Testis (tissue), 2 donors: ENCODE measurements at regions not wholly inside any gene's neighbourhood (a gene's known extent, or its start where the extent isn't known, plus 50 kb on each side); places are given as distances from the start of the nearest gene placed in this dataset.

Source experiments
- DNase-seq: peaks from one replicate; pipeline ENCODE4 v3.0.0-alpha.2; 2019
- H3K27ac ChIP-seq, 2 donors: fragments of 200-600 bp; sonication (generic); one replicate each; pipeline ENCODE4 v1.5.1; 2019
- H3K27me3 ChIP-seq: fragments of 200-600 bp; sonication (generic); one replicate; pipeline ENCODE4 v1.5.1; 2019
- H3K36me3 ChIP-seq: fragments of 200-600 bp; sonication (generic); one replicate; pipeline ENCODE4 v1.5.1; 2017; ENCODE audit warnings: low read depth; ENCODE audit errors: missing control alignments
- H3K4me1 ChIP-seq: fragments of 200-600 bp; sonication (generic); one replicate; pipeline ENCODE4 v1.5.1; 2019
- H3K4me3 ChIP-seq, 2 donors: fragments of 200-600 bp; sonication (generic); one replicate each; pipeline ENCODE4 v1.5.1; 2017 to 2019
- H3K9me3 ChIP-seq: fragments of 200-600 bp; sonication (generic); one replicate; pipeline ENCODE4 v1.5.1; 2017
- POLR2A ChIP-seq: fragments of 450-650 bp; IDR thresholded peaks from one replicate; pipeline ENCODE4 v1.6.1; 2017; ENCODE audit warnings: antibody characterized with exemption, mild to moderate bottlenecking, moderate library complexity
- WGBS, 2 donors: methylation state at CpG; one replicate each; pipeline ENCODE4 v1.1.5; 2018; 5-methylcytosine and 5-hydroxymethylcytosine counted together
- intact Hi-C: fragments of 100-400 bp; cut with DNase I; formaldehyde crosslinking; loops from one replicate; pipeline ENCODE4 v1.15.1; 2023; ENCODE audit warnings: low total_unique reads
- TF ChIP-seq, protein P1 (sequence below), 3 experiments: fragments of 450-650 bp in 2 of 3; fragments of 200-600 bp in 1 of 3; sonication (generic) in 1 of 3; IDR thresholded peaks; one replicate each; pipeline ENCODE4 v1.5.1; 2016 to 2019; ENCODE audit warnings: antibody characterized with exemption in 3 of 3, mild to moderate bottlenecking in 2 of 3, moderate library complexity in 1 of 3

DNA sequence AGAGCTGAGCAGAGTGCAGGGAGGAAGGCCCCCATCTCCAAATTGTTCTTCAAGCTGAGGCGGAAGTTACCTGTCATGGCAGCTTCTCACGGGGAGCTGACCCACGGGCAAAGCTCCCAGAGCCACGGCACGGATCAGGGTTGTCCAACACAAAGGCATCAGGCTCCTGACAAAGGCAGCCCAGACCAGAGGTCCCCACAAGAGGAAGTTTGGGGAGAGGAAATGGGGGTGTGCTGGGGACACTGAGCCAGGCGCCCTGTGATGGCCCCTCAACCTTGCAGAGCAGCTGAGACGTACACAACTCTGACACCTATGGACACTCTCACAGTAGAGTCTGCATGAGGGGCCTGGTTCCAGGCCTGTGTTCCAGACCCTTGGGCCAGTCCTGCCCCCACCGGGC lies 95.6 kb downstream of the CTTN start:
- Histone ChIP-seq H3K9me3 (no peaks in the 10 kb centered on the region), H3K36me3 (no peaks in the 10 kb centered on the region), H3K27me3 (no peaks in the 10 kb centered on the region), H3K4me3 (no peak overlapping the region), H3K4me1 (no peaks in the 10 kb centered on the region), H3K27ac (no peak overlapping the region)
- intact Hi-C loops: no loop called here
- DNase-seq: no peak
- WGBS, 2 donors: 89 to 90% methylated on average over 6 to 8 of the region's 8 CpGs
- TF ChIP-seq POLR2A: no peak
- TF ChIP-seq, protein P1, sequence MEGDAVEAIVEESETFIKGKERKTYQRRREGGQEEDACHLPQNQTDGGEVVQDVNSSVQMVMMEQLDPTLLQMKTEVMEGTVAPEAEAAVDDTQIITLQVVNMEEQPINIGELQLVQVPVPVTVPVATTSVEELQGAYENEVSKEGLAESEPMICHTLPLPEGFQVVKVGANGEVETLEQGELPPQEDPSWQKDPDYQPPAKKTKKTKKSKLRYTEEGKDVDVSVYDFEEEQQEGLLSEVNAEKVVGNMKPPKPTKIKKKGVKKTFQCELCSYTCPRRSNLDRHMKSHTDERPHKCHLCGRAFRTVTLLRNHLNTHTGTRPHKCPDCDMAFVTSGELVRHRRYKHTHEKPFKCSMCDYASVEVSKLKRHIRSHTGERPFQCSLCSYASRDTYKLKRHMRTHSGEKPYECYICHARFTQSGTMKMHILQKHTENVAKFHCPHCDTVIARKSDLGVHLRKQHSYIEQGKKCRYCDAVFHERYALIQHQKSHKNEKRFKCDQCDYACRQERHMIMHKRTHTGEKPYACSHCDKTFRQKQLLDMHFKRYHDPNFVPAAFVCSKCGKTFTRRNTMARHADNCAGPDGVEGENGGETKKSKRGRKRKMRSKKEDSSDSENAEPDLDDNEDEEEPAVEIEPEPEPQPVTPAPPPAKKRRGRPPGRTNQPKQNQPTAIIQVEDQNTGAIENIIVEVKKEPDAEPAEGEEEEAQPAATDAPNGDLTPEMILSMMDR (IDR thresholded peaks at IDR 0.05): no peak

DNA sequence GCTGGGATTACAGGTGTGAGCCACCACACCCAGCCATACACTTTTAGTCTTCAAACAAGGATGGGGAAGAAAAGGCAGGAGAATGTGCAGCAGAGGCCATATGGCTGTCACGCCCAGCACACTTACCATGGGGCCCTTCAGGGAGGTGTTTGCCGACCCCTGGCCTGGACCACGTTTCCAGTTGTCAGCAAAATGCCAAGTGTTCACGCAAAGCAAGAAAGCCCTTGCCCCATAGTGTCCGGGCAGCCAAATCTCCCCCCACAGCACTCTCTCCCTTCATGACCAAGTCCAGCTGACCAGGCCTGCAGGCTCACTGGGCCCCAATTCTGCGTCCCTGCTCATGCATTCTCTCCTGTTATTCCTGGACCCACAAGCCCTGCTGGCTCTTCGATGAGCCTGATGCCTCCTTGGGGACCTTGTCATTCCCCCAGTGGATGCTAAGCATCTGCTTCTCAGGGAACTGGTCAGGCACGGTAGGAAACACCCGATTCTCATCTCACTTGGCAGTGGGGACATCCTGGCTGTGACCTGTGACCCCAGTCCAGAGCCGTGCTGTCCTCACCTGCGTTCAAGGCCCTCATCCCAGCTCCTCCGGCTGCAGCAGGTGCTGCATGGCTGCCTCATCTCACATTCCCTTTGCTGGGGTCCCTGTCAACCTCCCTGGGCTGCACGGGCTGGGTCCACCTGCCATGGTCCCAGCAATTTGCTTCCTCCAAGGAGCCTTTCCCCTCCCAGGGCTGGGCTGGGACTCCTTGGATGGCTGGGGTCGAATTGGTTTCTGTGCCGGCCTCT lies 96.4 kb downstream of the CTTN start:
- TF ChIP-seq, protein P1 (IDR thresholded peaks at IDR 0.05): no peak
- no peak for TF ChIP-seq POLR2A

DNA sequence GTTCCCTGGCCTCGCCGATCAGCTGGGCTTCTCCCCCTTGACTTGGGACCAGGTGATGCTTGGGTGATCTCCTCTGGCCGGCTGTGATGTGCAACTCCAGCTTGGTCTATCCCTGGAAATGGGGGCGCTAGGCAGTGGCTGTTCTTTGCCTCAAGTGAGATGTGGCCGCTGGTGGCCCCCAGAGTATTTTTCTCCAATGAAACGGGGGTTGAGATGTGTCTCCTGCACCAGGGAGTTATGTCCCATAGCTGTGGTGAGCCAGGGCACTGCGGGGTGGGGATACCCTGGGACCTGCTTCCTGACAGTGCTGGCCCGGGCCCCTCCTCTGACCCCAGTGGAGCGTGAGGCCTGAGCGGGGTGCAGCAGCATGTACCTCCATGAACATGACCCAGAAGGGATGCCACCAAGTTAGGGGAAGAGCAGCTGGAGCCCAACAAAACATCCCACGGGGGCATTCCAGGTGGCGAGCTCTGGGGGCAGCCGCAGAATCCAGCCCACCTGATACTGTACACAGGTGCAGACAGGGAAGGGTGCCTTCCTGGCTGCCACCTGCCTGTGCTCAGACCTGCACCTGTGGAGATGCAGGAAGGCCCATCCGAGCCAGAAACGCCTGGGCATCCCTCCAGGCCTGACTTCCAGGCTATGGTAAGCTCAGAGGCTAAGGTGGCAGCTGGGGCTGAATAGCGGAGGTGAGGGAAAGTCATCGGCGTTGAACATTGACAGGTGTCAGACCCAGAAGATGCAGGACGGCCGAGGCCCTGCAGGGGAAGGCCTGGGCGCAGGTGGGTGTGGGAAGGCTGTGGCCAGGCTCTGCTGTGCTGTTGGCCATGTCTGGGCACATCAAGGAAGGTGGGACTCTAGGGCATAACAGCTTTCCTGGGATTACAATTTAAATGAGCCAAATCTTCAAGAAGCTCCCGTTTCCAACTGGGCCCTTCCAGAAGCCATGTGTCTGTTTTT lies 97.3 kb downstream of the CTTN start:
- intact Hi-C loops: no loop called here
- 92 to 94% methylated on average over 11 to 22 of the region's 22 CpGs for WGBS, 2 donors
- no peak for TF ChIP-seq POLR2A
- TF ChIP-seq, protein P1 (IDR thresholded peaks at IDR 0.05): no peak
- Histone ChIP-seq H3K4me1 (no peaks in the 10 kb centered on the region), H3K36me3 (no peaks in the 10 kb centered on the region), H3K9me3 (no peaks in the 10 kb centered on the region), H3K27ac (no peak overlapping the region), H3K4me3 (no peak overlapping the region), H3K27me3 (no peaks in the 10 kb centered on the region)
- no peak for DNase-seq

More for the DNA sequence above, 96.4 kb downstream of the CTTN start:
- no peaks in the 10 kb centered on the region for H3K9me3 ChIP-seq
- H3K27me3 ChIP-seq: no peaks in the 10 kb centered on the region
- no peak overlapping the region for H3K27ac ChIP-seq
- no peak for DNase-seq
- 92 to 94% methylated on average over 14 to 15 of the region's 15 CpGs for WGBS, 2 donors
- intact Hi-C loops: no loop called here
- H3K4me1 ChIP-seq: no peaks in the 10 kb centered on the region
- no peak overlapping the region for H3K4me3 ChIP-seq
- no peaks in the 10 kb centered on the region for H3K36me3 ChIP-seq

DNA sequence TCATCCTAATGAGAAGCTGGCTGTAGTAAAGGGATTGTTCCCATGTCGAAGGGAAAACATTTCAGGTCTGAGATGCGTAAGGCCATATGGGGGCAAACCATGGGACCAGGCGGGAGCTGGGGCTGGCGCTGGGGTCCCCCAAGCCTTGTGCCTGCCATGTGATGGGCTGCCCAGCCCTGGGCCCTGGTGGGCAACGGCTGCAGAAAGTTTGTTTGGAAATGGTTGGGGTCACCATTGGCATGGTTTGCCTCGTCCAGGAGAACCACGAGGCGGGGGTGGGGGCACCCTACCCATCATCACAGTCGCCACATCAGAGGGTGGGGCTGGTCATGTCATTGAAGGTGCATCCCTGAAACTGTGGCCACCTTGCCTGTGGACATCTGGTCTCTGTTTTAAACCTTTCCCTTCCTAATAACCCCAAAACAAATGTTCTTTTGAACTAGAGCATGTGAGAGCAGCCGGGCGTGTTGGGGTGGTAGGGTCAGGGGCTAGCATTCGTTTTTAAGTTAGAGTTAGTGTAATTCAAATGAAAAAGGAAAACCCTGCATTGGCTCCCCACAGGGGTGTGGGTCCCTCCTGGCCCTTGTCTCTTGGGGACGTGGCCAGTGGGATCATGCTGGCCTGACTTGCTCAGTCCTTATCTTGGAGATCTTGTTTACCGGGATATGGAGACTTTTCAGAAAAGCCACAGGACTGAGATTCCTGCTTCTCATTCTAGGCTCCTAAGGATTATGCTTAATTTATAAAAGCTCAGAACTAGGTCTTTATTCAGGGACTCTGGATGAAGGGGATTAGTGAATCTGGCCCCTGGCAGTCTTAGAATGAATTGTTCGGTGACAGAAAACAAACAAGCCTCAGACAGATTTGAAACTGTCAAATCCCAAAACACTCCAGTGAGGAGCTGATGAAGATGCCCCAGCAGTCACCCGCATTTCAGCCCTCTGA lies 98.5 kb downstream of the CTTN start:
- Histone ChIP-seq H3K4me3 (no peak overlapping the region), H3K36me3 (no peaks in the 10 kb centered on the region), H3K27me3 (no peaks in the 10 kb centered on the region), H3K27ac (no peak overlapping the region), H3K9me3 (no peaks in the 10 kb centered on the region), H3K4me1 (no peaks in the 10 kb centered on the region)
- no peak for TF ChIP-seq POLR2A
- TF ChIP-seq, protein P1 (IDR thresholded peaks at IDR 0.05): no peak
- WGBS, 2 donors: 82 to 86% methylated on average over 10 to 16 of the region's 16 CpGs
- no peak for DNase-seq
- intact Hi-C loops: no loop called here
